Right lobe of liver (tissue), 6 donors: ENCODE measurements at regions not wholly inside any gene's neighbourhood (a gene's known extent, or its start where the extent isn't known, plus 50 kb on each side); places are given as distances from the start of the nearest gene placed in this dataset.

ENCODE experiments used
- ATAC-seq, 4 donors: fragments of 200-7000 bp; cut with Tn5 transposase; one replicate each; pipeline ENCODE4 v1.9.1; 2020; ENCODE audit warnings: mild to moderate bottlenecking in 4 of 4, moderate library complexity in 4 of 4
- DNase-seq, 3 donors: peaks; one replicate each; pipeline ENCODE4 v3.0.0-alpha.2; 2020
- H3K27ac ChIP-seq, 3 donors: fragments of 200-600 bp; one replicate each; pipeline ENCODE4 v1.8.0; 2022
- H3K27me3 ChIP-seq, 2 donors: fragments of 200-600 bp; one replicate each; pipeline ENCODE4 v1.8.0; 2022
- H3K36me3 ChIP-seq, 4 donors: fragments of 200-600 bp; sonication (generic) in 1 of 4; one replicate each; pipeline versions ENCODE4 v1.5.1 to v1.8.0; 2017 to 2022; ENCODE audit warnings: control low read depth in 1 of 4
- H3K4me1 ChIP-seq, 4 donors: fragments of 200-600 bp; sonication (generic) in 1 of 4; one replicate each; pipeline versions ENCODE4 v1.5.1 to v1.8.0; 2017 to 2022; ENCODE audit warnings: control low read depth in 1 of 4
- H3K4me3 ChIP-seq, 3 donors: fragments of 200-600 bp; one replicate each; pipeline ENCODE4 v1.8.0; 2022
- H3K9me3 ChIP-seq, 4 donors: fragments of 200-600 bp; sonication (generic) in 1 of 4; one replicate each; pipeline versions ENCODE4 v1.5.1 to v1.8.0; 2017 to 2022; ENCODE audit warnings: control low read depth in 1 of 4
- POLR2A ChIP-seq: fragments of 450-650 bp; IDR thresholded peaks from one replicate; pipeline ENCODE4 v1.6.1; 2017; ENCODE audit warnings: antibody characterized with exemption, mild to moderate bottlenecking
- WGBS: methylation state at CpG from one replicate; pipeline ENCODE4 v1.1.6; 2018; ENCODE audit warnings: low coverage, low lambda C conversion rate; ENCODE audit not compliant: insufficient coverage; ENCODE audit errors: missing lambda C conversion rate; 5-methylcytosine and 5-hydroxymethylcytosine counted together
- intact Hi-C, 2 donors: fragments of 100-400 bp; cut with DNase I; formaldehyde crosslinking; loops; one replicate each; pipeline versions ENCODE4 v1.11.2 to v1.14.1; 2022
- TF ChIP-seq, protein P1 (sequence below), 4 donors: fragments of 200-600 bp in 3 of 4; fragments of 450-650 bp in 1 of 4; IDR thresholded peaks; one replicate each; pipeline versions ENCODE4 v1.5.1 to v1.8.0; 2016 to 2022; ENCODE audit warnings: antibody characterized with exemption in 4 of 4, mild to moderate bottlenecking in 2 of 4
- donor health status: DM: no; HTN: yes; CAD: no.
- donor health status: DM: no; HTN: no; CAD: no.
- donor health status: DM: no; HTN: no; CAD: no.
- donor health status: DM: no; HTN: yes; CAD: no.
- donor health status: DM: no; HTN: yes; CAD: no.

DNA sequence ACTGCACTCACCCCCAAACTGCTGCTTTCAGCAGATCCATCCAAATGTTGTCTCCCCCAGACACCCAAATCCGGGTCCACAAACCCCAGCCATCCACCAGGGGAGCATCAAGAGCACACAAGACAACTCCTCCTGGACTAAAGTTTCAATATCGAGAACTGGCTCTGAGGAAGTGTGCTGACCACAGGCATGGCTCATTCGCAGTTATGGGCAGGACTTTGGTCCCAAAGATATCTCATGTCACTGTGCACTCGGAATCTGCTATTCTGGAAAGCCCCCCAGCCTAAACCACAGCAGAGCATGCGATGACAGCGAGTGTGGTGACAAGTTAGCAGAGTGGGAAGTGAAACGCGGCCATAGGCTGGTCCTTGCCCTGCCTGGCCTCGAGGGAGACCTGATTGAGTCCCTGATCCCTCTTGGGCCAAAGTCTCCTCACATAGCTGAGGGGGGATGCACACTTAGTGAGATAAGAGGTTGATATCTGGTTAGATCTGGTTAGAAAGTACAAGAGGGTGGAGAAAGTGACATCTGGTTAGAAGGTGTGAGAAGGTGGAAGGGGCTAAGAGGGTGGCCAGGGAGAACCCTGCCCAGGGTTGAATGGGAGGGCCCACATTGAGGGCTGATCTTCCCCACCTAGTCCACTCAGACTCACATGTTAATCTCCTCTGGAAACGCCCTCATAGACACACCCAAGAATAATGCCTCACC, 149.7 kb downstream of the MRPL14 start:
- Histone ChIP-seq H3K9me3 (no peaks in the 10 kb centered on the region), H3K4me1 (peaks cover 0 to 9% (median 0%) of the 10 kb centered on the region in 4 donors), H3K27ac (no peak overlapping the region), H3K36me3 (no peaks in the 10 kb centered on the region), H3K27me3 (no peaks in the 10 kb centered on the region), H3K4me3 (no peak overlapping the region)
- peak in 1 of 3 donors; percentile 28 for DNase-seq
- no peak for ATAC-seq
- intact Hi-C loops, result no loop called here
- no peak for TF ChIP-seq POLR2A
- TF ChIP-seq, protein P1, sequence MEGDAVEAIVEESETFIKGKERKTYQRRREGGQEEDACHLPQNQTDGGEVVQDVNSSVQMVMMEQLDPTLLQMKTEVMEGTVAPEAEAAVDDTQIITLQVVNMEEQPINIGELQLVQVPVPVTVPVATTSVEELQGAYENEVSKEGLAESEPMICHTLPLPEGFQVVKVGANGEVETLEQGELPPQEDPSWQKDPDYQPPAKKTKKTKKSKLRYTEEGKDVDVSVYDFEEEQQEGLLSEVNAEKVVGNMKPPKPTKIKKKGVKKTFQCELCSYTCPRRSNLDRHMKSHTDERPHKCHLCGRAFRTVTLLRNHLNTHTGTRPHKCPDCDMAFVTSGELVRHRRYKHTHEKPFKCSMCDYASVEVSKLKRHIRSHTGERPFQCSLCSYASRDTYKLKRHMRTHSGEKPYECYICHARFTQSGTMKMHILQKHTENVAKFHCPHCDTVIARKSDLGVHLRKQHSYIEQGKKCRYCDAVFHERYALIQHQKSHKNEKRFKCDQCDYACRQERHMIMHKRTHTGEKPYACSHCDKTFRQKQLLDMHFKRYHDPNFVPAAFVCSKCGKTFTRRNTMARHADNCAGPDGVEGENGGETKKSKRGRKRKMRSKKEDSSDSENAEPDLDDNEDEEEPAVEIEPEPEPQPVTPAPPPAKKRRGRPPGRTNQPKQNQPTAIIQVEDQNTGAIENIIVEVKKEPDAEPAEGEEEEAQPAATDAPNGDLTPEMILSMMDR (IDR thresholded peaks at IDR 0.05), result no peak
- WGBS, result 58% methylated on average over 9 of the region's 10 CpGs

DNA sequence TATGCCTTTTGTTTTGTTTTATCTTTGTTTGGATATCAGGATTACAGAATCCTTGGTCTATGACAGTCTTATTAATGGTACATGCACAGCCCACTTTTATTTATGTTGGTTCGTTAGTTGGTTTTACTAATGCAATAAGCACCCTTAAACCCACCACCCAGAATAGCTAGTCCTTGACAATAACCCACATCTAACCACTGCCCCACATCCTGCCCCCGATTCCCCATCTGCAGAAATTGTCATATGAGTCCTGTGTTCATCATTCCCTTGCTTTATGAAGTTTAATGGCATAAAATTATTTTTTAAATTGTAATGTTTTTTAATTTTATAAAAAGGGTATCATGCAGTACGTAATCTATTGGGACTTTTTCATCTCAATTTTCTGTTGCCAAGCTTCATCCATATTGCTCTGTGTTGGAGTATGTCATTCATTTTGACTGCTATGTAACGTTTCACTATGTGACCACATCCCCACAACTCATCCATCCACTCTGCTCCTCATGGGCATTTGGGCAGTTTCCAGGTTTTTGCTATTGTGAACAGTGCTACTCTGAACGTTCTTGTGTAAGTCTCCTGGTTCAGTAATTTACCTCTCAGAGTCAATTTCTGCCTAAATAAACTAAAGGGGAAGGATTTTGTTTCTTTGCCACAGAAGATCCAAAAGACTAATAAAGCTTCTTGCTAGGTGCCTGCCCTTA, 150.4 kb downstream of the MRPL14 start:
- 70% methylated on average over 5 of the region's 5 CpGs for WGBS

DNA sequence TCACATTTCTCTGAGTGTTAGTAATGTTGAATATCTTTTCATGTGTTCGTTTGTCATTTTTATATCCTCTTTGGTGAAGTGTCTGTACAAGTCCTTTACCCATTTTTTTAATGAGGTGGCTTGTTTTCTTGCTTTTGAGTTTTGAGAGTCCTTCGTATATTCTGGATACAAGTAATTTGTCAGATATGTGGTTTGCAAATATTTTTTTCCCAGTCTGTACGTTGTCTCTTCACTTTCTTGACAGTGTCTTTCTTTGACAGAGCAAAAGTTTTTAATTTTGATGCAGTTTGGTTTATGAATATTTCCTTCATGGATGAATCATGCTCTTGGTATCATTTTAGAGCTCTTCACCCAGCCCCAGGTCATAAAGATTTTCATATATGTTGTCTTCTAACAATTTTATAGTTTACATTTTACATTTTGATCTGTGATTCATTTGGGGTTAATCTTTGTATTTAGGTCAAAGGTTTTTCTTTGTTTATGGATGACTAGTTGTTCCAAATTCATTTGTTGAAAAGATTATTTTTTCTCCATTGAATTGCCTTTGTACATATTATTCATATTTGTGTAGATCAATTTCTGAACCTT, 152.5 kb downstream of the MRPL14 start:
- Histone ChIP-seq H3K4me3 (no peak overlapping the region), H3K36me3 (no peaks in the 10 kb centered on the region), H3K27me3 (no peaks in the 10 kb centered on the region), H3K4me1 (peaks cover 0 to 25% (median 5%) of the 10 kb centered on the region in 4 donors), H3K27ac (no peak overlapping the region), H3K9me3 (no peaks in the 10 kb centered on the region)
- WGBS, result 71% methylated on average over 3 of the region's 3 CpGs
- ATAC-seq (no peak), DNase-seq (no peak)
- intact Hi-C loops, result no loop called here
- TF ChIP-seq POLR2A, result no peak
- TF ChIP-seq, protein P1 (IDR thresholded peaks at IDR 0.05), result no peak

More for the DNA sequence above, 150.4 kb downstream of the MRPL14 start:
- no peaks in the 10 kb centered on the region for H3K9me3 ChIP-seq
- no peak for DNase-seq
- no peak for ATAC-seq
- peaks cover 0 to 15% (median 0%) of the 10 kb centered on the region in 4 donors for H3K4me1 ChIP-seq
- TF ChIP-seq POLR2A, result no peak
- TF ChIP-seq, protein P1 (IDR thresholded peaks at IDR 0.05), result no peak
- no peaks in the 10 kb centered on the region for H3K27me3 ChIP-seq
- no peaks in the 10 kb centered on the region for H3K36me3 ChIP-seq
- H3K27ac ChIP-seq, result no peak overlapping the region
- intact Hi-C loops, result no loop called here
- no peak overlapping the region for H3K4me3 ChIP-seq

DNA sequence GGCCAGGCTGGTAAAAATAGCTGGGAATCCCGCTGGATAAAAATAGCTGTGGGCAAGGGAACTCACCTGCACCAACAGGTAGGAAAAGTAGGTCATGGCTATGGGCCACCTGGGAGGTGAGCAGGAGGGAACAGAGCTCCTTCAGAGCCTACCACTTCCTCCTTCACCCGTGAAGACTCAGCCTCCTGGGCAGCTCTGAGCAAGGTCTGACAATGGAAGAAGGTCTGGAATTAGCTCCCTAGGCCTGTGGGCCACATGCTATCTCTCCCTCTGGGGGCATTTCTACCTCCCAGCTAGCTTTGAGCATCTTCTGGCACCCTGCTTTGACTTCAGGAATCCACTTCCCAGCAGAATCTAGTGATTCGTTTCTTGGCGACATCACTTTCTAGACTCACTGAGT, 153.9 kb downstream of the MRPL14 start:
- Histone ChIP-seq H3K27ac (no peak overlapping the region), H3K27me3 (no peaks in the 10 kb centered on the region), H3K4me3 (no peak overlapping the region), H3K9me3 (no peaks in the 10 kb centered on the region), H3K36me3 (no peaks in the 10 kb centered on the region), H3K4me1 (peaks cover 0 to 25% (median 5%) of the 10 kb centered on the region in 4 donors)
- WGBS, result 64% methylated on average over 3 of the region's 4 CpGs
- TF ChIP-seq, protein P1 (IDR thresholded peaks at IDR 0.05), result no peak
- no peak for TF ChIP-seq POLR2A
- ATAC-seq (no peak), DNase-seq (peak in 1 of 3 donors; percentile 35)
- intact Hi-C loops, result no loop called here
